Thoracic aorta (tissue), 2 donors: ENCODE measurements at regions not wholly inside any gene's neighbourhood (a gene's known extent, or its start where the extent isn't known, plus 50 kb on each side); places are given as distances from the start of the nearest gene placed in this dataset.
"Not testable (repeated sequence)": the region's sequence is repeated elsewhere in the genome, so short reads cannot be mapped to it uniquely, and the experiment has no call there.

Experiments
- ATAC-seq: fragments of 150-250 bp; one replicate; pipeline ENCODE4 v1.8.0; 2017; ENCODE audit warnings: low read depth; ENCODE audit not compliant: insufficient number of reproducible peaks, low FRiP score
- DNase-seq: peaks from one replicate; pipeline ENCODE4 v3.0.0-alpha.2; 2020; ENCODE audit warnings: low spot score
- H3K27ac ChIP-seq, 2 donors: fragments of 200-600 bp; sonication (generic); 1 replicate in 1 of 2; 2 replicates in 1 of 2; pipeline ENCODE4 v1.5.1; 2016; ENCODE audit warnings: mild to moderate bottlenecking in 2 of 2, moderate library complexity in 2 of 2
- H3K27me3 ChIP-seq: fragments of 200-600 bp; sonication (generic); replicated peaks from 2 replicates; pipeline ENCODE4 v1.6.0; 2016; ENCODE audit warnings: mild to moderate bottlenecking; ENCODE audit not compliant: insufficient read depth
- H3K36me3 ChIP-seq: fragments of 200-600 bp; sonication (generic); one replicate; pipeline ENCODE4 v1.5.1; 2016
- H3K4me1 ChIP-seq, 2 donors: fragments of 200-600 bp; sonication (generic); 1 replicate in 1 of 2; 2 replicates in 1 of 2; pipeline versions ENCODE4 v1.5.1 to v1.6.0; 2016; ENCODE audit warnings: low read depth in 2 of 2, mild to moderate bottlenecking in 1 of 2; ENCODE audit not compliant: control insufficient read depth in 1 of 2
- H3K4me3 ChIP-seq: fragments of 200-600 bp; sonication (generic); 2 replicates; pipeline ENCODE4 v1.5.1; 2016; ENCODE audit warnings: mild to moderate bottlenecking
- H3K9me3 ChIP-seq: fragments of 200-600 bp; sonication (generic); 2 replicates; pipeline ENCODE4 v1.5.1; 2016
- CTCF ChIP-seq: fragments of 200-600 bp; sonication (generic); IDR thresholded peaks from one replicate; pipeline ENCODE4 v1.5.1; 2019; ENCODE audit warnings: antibody characterized with exemption

- no peaks in the 10 kb centered on the region for H3K9me3 ChIP-seq
- ATAC-seq, result no peak
- H3K4me1 ChIP-seq, result no peaks in the 10 kb centered on the region
- no peaks in the 10 kb centered on the region for H3K36me3 ChIP-seq
- no peak overlapping the region for H3K4me3 ChIP-seq
- no peak for DNase-seq
- no peak for TF ChIP-seq CTCF
- peaks cover 6% of the 10 kb centered on the region for H3K27me3 ChIP-seq
- no peak overlapping the region for H3K27ac ChIP-seq
Observed at GRCh38 chr9:31034311-31034710, 1350.1 kb upstream of the ACO1 start.

- Histone ChIP-seq H3K9me3 (no peaks in the 10 kb centered on the region), H3K27me3 (peaks cover 6% of the 10 kb centered on the region), H3K36me3 (no peaks in the 10 kb centered on the region), H3K27ac (no peak overlapping the region), H3K4me1 (no peaks in the 10 kb centered on the region), H3K4me3 (no peak overlapping the region)
- DNase-seq (no peak), ATAC-seq (no peak)
- TF ChIP-seq CTCF, result no peak
Observed at GRCh38 chr9:31040564-31040963, 1343.9 kb upstream of the ACO1 start.

- TF ChIP-seq CTCF, result no peak
- Histone ChIP-seq H3K27ac (no peak overlapping the region), H3K9me3 (no peaks in the 10 kb centered on the region), H3K4me3 (no peak overlapping the region), H3K4me1 (no peaks in the 10 kb centered on the region), H3K36me3 (no peaks in the 10 kb centered on the region), H3K27me3 (no peaks in the 10 kb centered on the region)
- no peak for ATAC-seq
- DNase-seq, result no peak
Observed at GRCh38 chr9:31045810-31046209, 1338.6 kb upstream of the ACO1 start.

GRCh38 chr9:31061592-31061991 lies 1322.9 kb upstream of the ACO1 start:
- H3K4me1 ChIP-seq, H3K4me3 ChIP-seq, H3K27me3 ChIP-seq, H3K36me3 ChIP-seq, H3K9me3 ChIP-seq, H3K27ac ChIP-seq, ATAC-seq, DNase-seq: not testable (repeated sequence)

- DNase-seq (no peak), ATAC-seq (no peak)
- TF ChIP-seq CTCF, result no peak
- H3K4me1 ChIP-seq, result no peaks in the 10 kb centered on the region
- H3K4me3 ChIP-seq, result no peak overlapping the region
- H3K27me3 ChIP-seq, result no peaks in the 10 kb centered on the region
- H3K27ac ChIP-seq, result no peak overlapping the region
- H3K9me3 ChIP-seq, result no peaks in the 10 kb centered on the region
- no peaks in the 10 kb centered on the region for H3K36me3 ChIP-seq
Observed at GRCh38 chr9:31065691-31066090, 1318.8 kb upstream of the ACO1 start.

- H3K4me3 ChIP-seq, result no peak overlapping the region
- H3K9me3 ChIP-seq, result no peaks in the 10 kb centered on the region
- TF ChIP-seq CTCF, result no peak
- DNase-seq (no peak), ATAC-seq (no peak)
- H3K27me3 ChIP-seq, result no peaks in the 10 kb centered on the region
- H3K4me1 ChIP-seq, result no peaks in the 10 kb centered on the region
- H3K36me3 ChIP-seq, result no peaks in the 10 kb centered on the region
- H3K27ac ChIP-seq, result no peak overlapping the region
Observed at GRCh38 chr9:31067418-31067817, 1317.0 kb upstream of the ACO1 start.
